Spleen (tissue), 11 donors: ENCODE measurements at regions not wholly inside any gene's neighbourhood (a gene's known extent, or its start where the extent isn't known, plus 50 kb on each side); places are given as distances from the start of the nearest gene placed in this dataset.

ENCODE experiments used
- DNase-seq: peaks from one replicate; pipeline ENCODE4 v3.0.0-alpha.2; 2020
- H3K27ac ChIP-seq, 8 donors: fragments of 200-600 bp; sonication (generic) in 7 of 8; 1 replicate in 4 of 8; 2 replicates in 4 of 8; pipeline versions ENCODE4 v1.5.0 to v1.8.0; 2016 to 2021; ENCODE audit warnings: inconsistent platforms in 4 of 8, mild to moderate bottlenecking in 4 of 8, moderate library complexity in 1 of 8
- H3K27me3 ChIP-seq, 7 donors: fragments of 200-600 bp; sonication (generic) in 6 of 7; replicated peaks in 1 of 7; 1 replicate in 4 of 7; 2 replicates in 3 of 7; pipeline versions ENCODE4 v1.5.0 to v1.8.0; 2016 to 2021; ENCODE audit warnings: inconsistent platforms in 3 of 7, mild to moderate bottlenecking in 1 of 7
- H3K36me3 ChIP-seq, 6 donors: fragments of 200-600 bp; sonication (generic) in 5 of 6; 1 replicate in 4 of 6; 2 replicates in 2 of 6; pipeline versions ENCODE4 v1.5.0 to v1.8.0; 2016 to 2021; ENCODE audit warnings: inconsistent platforms in 2 of 6
- H3K4me1 ChIP-seq, 6 donors: fragments of 200-600 bp; sonication (generic) in 5 of 6; 1 replicate in 3 of 6; 2 replicates in 3 of 6; pipeline versions ENCODE4 v1.5.0 to v1.8.0; 2016 to 2021; ENCODE audit warnings: inconsistent platforms in 3 of 6
- H3K4me3 ChIP-seq, 8 donors: fragments of 200-600 bp; sonication (generic) in 7 of 8; 1 replicate in 4 of 8; 2 replicates in 4 of 8; pipeline versions ENCODE4 v1.5.0 to v1.8.0; 2016 to 2021; ENCODE audit warnings: inconsistent platforms in 4 of 8, mild to moderate bottlenecking in 4 of 8, moderate library complexity in 2 of 8
- H3K9me3 ChIP-seq, 8 donors: fragments of 200-600 bp; sonication (generic) in 7 of 8; 1 replicate in 4 of 8; 2 replicates in 4 of 8; pipeline versions ENCODE4 v1.5.0 to v1.8.0; 2016 to 2021; ENCODE audit warnings: inconsistent platforms in 4 of 8
- CTCF ChIP-seq, 11 experiments: fragments of 200-600 bp in 7 of 11; fragments of 450-650 bp in 4 of 11; sonication (generic) in 4 of 11; IDR thresholded peaks in 8 of 11; conservative IDR thresholded peaks in 3 of 11; 1 replicate in 7 of 11; 2 replicates in 4 of 11; pipeline versions ENCODE4 v1.4.0 to v1.8.0; 2016 to 2021; ENCODE audit warnings: antibody characterized with exemption in 11 of 11, inconsistent platforms in 4 of 11, mild to moderate bottlenecking in 1 of 11
- POLR2A ChIP-seq, 3 donors: fragments of 450-650 bp; IDR thresholded peaks; one replicate each; pipeline ENCODE4 v1.5.1; 2017; ENCODE audit warnings: antibody characterized with exemption in 3 of 3, mild to moderate bottlenecking in 1 of 3
- POLR2AphosphoS5 ChIP-seq, 3 donors: sonication (generic); formaldehyde crosslinking; IDR thresholded peaks; one replicate each; pipeline ENCODE4 v1.5.1; 2017; ENCODE audit warnings: antibody characterized with exemption in 3 of 3
- WGBS, 5 donors: extraction: QIAGEN DNeasy Blood & Tissue Kit in 3 of 5; methylation state at CpG; one replicate each; pipeline versions ENCODE4 v1.1.5 to v1.1.7; 2013 to 2018; 5-methylcytosine and 5-hydroxymethylcytosine counted together
- intact Hi-C: fragments of 100-400 bp; cut with DNase I; formaldehyde crosslinking; loops from one replicate; pipeline ENCODE4 v1.15.0; 2023; ENCODE audit warnings: low total_unique reads
- donor health status: healthy with polysubstance abuse.
- donor health status: DM: no; HTN: no; CAD: no; lungs with moderate emphysema.
- donor health status: DM: no; HTN: no; CAD: no.
- donor health status: Bipolar disorder and iron deficiency.
- donor health status: healthy.
- donor health status: DM: no; HTN: no; CAD: no.
- donor health status: DM: yes; HTN: yes; CAD: no.

DNA sequence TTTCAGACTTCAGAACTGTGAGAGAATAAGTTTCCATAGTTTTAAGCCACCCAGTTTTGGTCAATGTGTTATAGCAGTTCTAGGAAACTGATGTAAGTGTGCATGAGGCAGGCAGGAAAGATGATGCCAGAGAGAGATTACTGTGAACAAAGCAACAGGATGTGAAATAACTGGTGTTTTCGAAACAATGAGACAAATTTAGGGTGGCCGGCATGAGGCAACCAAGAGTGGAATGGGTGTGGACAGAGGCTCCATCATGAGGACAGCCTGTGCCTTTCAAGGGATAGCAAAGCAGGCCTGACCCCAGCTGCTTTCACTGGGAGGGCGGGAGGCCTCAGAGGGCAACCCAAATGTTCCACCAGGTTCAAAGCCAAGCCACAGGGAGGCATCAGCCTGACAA is 67.3 kb upstream of the UCN3 start:
- Histone ChIP-seq H3K9me3 (no peaks in the 10 kb centered on the region), H3K27ac (peak overlapping the region in 7 of 8 donors; percentile 10 to 79 (median 71)), H3K27me3 (no peaks in the 10 kb centered on the region), H3K36me3 (no peaks in the 10 kb centered on the region), H3K4me3 (no peak overlapping the region), H3K4me1 (peaks cover 0 to 49% (median 3%) of the 10 kb centered on the region in 6 donors)
- intact Hi-C loops = no loop called here
- DNase-seq = peak; percentile 78
- 32 to 46% (median 36%) methylated on average over 3 of the region's 3 CpGs for WGBS, 5 donors
- peak in 1 of 3 donors; percentile 57 for TF ChIP-seq POLR2AphosphoS5 (IDR thresholded peaks at IDR 0.05)
- no peak for TF ChIP-seq POLR2A (IDR thresholded peaks at IDR 0.05)
- peak in 1 of 11 experiments; percentile 13 for TF ChIP-seq CTCF (IDR thresholded peaks at IDR 0.05 in 8 of 11, conservative IDR thresholded peaks at IDR 0.05 in 3 of 11)

- DNase-seq = no peak
- Histone ChIP-seq H3K4me1 (peaks cover 0 to 48% (median 3%) of the 10 kb centered on the region in 6 donors), H3K9me3 (peaks cover 0 to 1% (median 0%) of the 10 kb centered on the region in 8 donors), H3K27ac (peak overlapping the region in 7 of 8 donors; percentile 10 to 79 (median 71)), H3K36me3 (no peaks in the 10 kb centered on the region), H3K4me3 (no peak overlapping the region), H3K27me3 (no peaks in the 10 kb centered on the region)
- WGBS, 5 donors = 69 to 88% (median 80%) methylated on average over 4 of the region's 4 CpGs
- TF ChIP-seq POLR2AphosphoS5 (IDR thresholded peaks at IDR 0.05) (no peak), POLR2A (IDR thresholded peaks at IDR 0.05) (no peak), CTCF (IDR thresholded peaks at IDR 0.05 in 8 of 11, conservative IDR thresholded peaks at IDR 0.05 in 3 of 11) (no peak)
- intact Hi-C loops = no loop called here
Observed at GRCh38 chr10:5297996-5298395, 66.8 kb upstream of the UCN3 start.

DNA sequence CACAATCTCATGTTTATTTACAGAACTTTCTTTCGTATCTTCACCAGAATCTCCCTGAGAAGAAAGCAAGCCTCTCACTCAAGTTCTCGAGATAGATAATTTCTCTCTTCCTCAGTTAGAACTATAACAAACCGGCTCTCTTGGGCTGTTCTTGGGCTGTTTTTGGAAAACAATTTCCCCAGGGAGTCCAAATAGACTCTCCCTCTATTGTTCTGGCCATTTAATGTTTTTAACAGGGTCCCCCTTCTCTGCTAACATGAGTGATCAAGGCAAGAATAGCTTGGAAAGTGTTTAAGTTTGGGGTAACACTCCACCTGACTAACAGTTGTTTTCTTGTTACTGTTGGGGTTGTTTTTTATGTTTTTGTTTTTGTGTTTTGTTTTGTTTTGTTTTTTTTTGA is 64.8 kb upstream of the UCN3 start:
- no peak overlapping the region for H3K4me3 ChIP-seq
- no peaks in the 10 kb centered on the region for H3K27me3 ChIP-seq
- no peak overlapping the region for H3K27ac ChIP-seq
- no peaks in the 10 kb centered on the region for H3K36me3 ChIP-seq
- H3K4me1 ChIP-seq = peaks cover 0 to 34% (median 0%) of the 10 kb centered on the region in 6 donors
- DNase-seq = no peak
- TF ChIP-seq POLR2A (IDR thresholded peaks at IDR 0.05) = no peak
- TF ChIP-seq CTCF (IDR thresholded peaks at IDR 0.05 in 8 of 11, conservative IDR thresholded peaks at IDR 0.05 in 3 of 11) = no peak
- TF ChIP-seq POLR2AphosphoS5 (IDR thresholded peaks at IDR 0.05) = no peak
- intact Hi-C loops = no loop called here
- peaks cover 0 to 19% (median 10%) of the 10 kb centered on the region in 8 donors for H3K9me3 ChIP-seq
- 72 to 90% (median 82%) methylated on average over 3 of the region's 3 CpGs for WGBS, 5 donors

DNA sequence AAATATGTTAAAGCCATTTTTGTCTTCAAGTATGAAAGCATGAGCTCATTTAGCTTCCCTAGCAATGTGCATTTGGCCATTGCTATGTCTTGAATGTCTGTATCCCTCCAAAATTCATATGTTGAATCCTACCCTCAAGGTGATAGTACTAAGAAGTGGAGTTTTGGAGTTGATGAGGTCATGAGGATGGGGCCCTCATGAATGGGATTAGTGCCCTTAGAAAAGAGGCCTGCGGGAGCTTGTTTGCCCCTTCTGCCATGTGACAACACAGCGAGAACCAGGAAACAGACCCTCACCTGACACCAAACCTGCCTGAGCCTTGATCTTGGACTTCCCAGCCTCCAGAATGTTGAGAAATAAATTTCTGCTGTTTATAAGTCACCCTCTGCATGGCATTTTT is 61.3 kb upstream of the UCN3 start:
- H3K4me1 ChIP-seq = no peaks in the 10 kb centered on the region
- WGBS, 5 donors = 51 to 95% (median 77%) methylated on average over 2 of the region's 2 CpGs
- no peaks in the 10 kb centered on the region for H3K27me3 ChIP-seq
- no peak overlapping the region for H3K27ac ChIP-seq
- TF ChIP-seq CTCF (IDR thresholded peaks at IDR 0.05 in 8 of 11, conservative IDR thresholded peaks at IDR 0.05 in 3 of 11) = no peak
- TF ChIP-seq POLR2AphosphoS5 (IDR thresholded peaks at IDR 0.05) = no peak
- TF ChIP-seq POLR2A (IDR thresholded peaks at IDR 0.05) = no peak
- no peak overlapping the region for H3K4me3 ChIP-seq
- H3K9me3 ChIP-seq = peaks cover 0 to 24% (median 11%) of the 10 kb centered on the region in 8 donors
- intact Hi-C loops = no loop called here
- no peak for DNase-seq
- H3K36me3 ChIP-seq = no peaks in the 10 kb centered on the region
